ENCODE measurements at regions not wholly inside any gene's neighbourhood (a gene's known extent, or its start where the extent isn't known, plus 50 kb on each side); places are given as distances from the start of the nearest gene placed in this dataset.
A peak's percentile ranks its signal among the peaks of the same experiment; 100 is the strongest.

GRCh38 chr5:167030500-167031120, 1260.8 kb upstream of the WWC1 start:
- no peak overlapping the region for H3K4me3 ChIP-seq (ENCODE audit: low read depth, low read length, poor library complexity, severe bottlenecking)
- H3K36me3 ChIP-seq (ENCODE audit: insufficient read depth, low read length) = no peaks in the 10 kb centered on the region
- no peak overlapping the region for H3K9ac ChIP-seq (ENCODE audit: low read length)
- no peaks in the 10 kb centered on the region for H3F3A ChIP-seq (ENCODE audit: insufficient read depth, low read length)
- no peak overlapping the region for H2AFZ ChIP-seq (ENCODE audit: low read length)
- H3K9me2 ChIP-seq (ENCODE audit: low read depth, low read length) = no peaks in the 10 kb centered on the region
- no peaks in the 10 kb centered on the region for H3K79me2 ChIP-seq (ENCODE audit: insufficient read depth, low read length)
- TF ChIP-seq EZH2 (IDR thresholded peaks at IDR 0.05; ENCODE audit: borderline replicate concordance, low read length) (no peak), CTCF (IDR thresholded peaks at IDR 0.05; ENCODE audit: low read length) (peak; percentile 34)
- no peaks in the 10 kb centered on the region for H4K20me1 ChIP-seq (ENCODE audit: insufficient read depth, low read length)
- H3K4me1 ChIP-seq (ENCODE audit: insufficient read depth, low read length, severe bottlenecking) = no peaks in the 10 kb centered on the region
- no peaks in the 10 kb centered on the region for H3K27me3 ChIP-seq (ENCODE audit: insufficient read depth, low read length)
- no peaks in the 10 kb centered on the region for H3K9me3 ChIP-seq (ENCODE audit: low read length)
- H3K4me2 ChIP-seq (ENCODE audit: low read length) = no peak overlapping the region
- no peak overlapping the region for H3K27ac ChIP-seq (ENCODE audit: low read depth, low read length, poor library complexity, severe bottlenecking)

DNA sequence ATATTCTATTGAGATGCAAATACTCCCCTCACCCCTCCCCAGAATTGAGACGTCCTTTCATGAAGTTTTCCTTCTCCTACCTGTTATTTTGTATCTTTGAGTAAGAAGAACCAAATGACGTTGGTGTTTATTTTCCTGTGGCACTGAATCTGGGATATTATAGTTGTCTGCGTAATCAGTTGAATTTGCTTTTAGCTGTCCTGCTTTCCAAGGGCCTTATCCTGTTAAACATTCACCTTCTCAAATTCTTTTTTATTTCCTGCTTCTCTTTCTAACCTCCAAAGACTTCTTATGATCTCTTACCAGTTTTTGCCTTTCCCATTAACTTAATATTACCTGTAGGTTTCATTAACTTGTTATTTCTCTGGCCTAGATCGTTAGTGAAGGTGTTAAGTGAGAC, 1254.9 kb upstream of the WWC1 start:
- H3K4me1 ChIP-seq (ENCODE audit: insufficient read depth, low read length, severe bottlenecking) = no peaks in the 10 kb centered on the region
- no peak for TF ChIP-seq CTCF (IDR thresholded peaks at IDR 0.05; ENCODE audit: low read length)
- TF ChIP-seq EZH2 (IDR thresholded peaks at IDR 0.05; ENCODE audit: borderline replicate concordance, low read length) = no peak
- H3K36me3 ChIP-seq (ENCODE audit: insufficient read depth, low read length) = no peaks in the 10 kb centered on the region
- no peaks in the 10 kb centered on the region for H3K9me2 ChIP-seq (ENCODE audit: low read depth, low read length)
- no peaks in the 10 kb centered on the region for H4K20me1 ChIP-seq (ENCODE audit: insufficient read depth, low read length)
- no peak overlapping the region for H3K4me3 ChIP-seq (ENCODE audit: low read depth, low read length, poor library complexity, severe bottlenecking)
- no peak overlapping the region for H3K4me2 ChIP-seq (ENCODE audit: low read length)
- H3F3A ChIP-seq (ENCODE audit: insufficient read depth, low read length) = no peaks in the 10 kb centered on the region
- H3K27ac ChIP-seq (ENCODE audit: low read depth, low read length, poor library complexity, severe bottlenecking) = no peak overlapping the region
- no peaks in the 10 kb centered on the region for H3K79me2 ChIP-seq (ENCODE audit: insufficient read depth, low read length)
- no peak overlapping the region for H3K9ac ChIP-seq (ENCODE audit: low read length)
- H2AFZ ChIP-seq (ENCODE audit: low read length) = no peak overlapping the region
- no peaks in the 10 kb centered on the region for H3K27me3 ChIP-seq (ENCODE audit: insufficient read depth, low read length)
- H3K9me3 ChIP-seq (ENCODE audit: low read length) = no peaks in the 10 kb centered on the region

- no peak overlapping the region for H3K9ac ChIP-seq (ENCODE audit: low read length)
- H3K9me2 ChIP-seq (ENCODE audit: low read depth, low read length) = no peaks in the 10 kb centered on the region
- no peaks in the 10 kb centered on the region for H3K27me3 ChIP-seq (ENCODE audit: insufficient read depth, low read length)
- no peaks in the 10 kb centered on the region for H3K79me2 ChIP-seq (ENCODE audit: insufficient read depth, low read length)
- H3K27ac ChIP-seq (ENCODE audit: low read depth, low read length, poor library complexity, severe bottlenecking) = no peak overlapping the region
- H4K20me1 ChIP-seq (ENCODE audit: insufficient read depth, low read length) = no peaks in the 10 kb centered on the region
- H3K4me2 ChIP-seq (ENCODE audit: low read length) = no peak overlapping the region
- H3K4me3 ChIP-seq (ENCODE audit: low read depth, low read length, poor library complexity, severe bottlenecking) = no peak overlapping the region
- no peaks in the 10 kb centered on the region for H3F3A ChIP-seq (ENCODE audit: insufficient read depth, low read length)
- no peak overlapping the region for H2AFZ ChIP-seq (ENCODE audit: low read length)
- no peaks in the 10 kb centered on the region for H3K9me3 ChIP-seq (ENCODE audit: low read length)
- no peaks in the 10 kb centered on the region for H3K4me1 ChIP-seq (ENCODE audit: insufficient read depth, low read length, severe bottlenecking)
- no peaks in the 10 kb centered on the region for H3K36me3 ChIP-seq (ENCODE audit: insufficient read depth, low read length)
- TF ChIP-seq CTCF (IDR thresholded peaks at IDR 0.05; ENCODE audit: low read length) = peak; percentile 68
- TF ChIP-seq EZH2 (IDR thresholded peaks at IDR 0.05; ENCODE audit: borderline replicate concordance, low read length) = no peak
Measured at GRCh38 chr5:167049043-167049663, 1242.3 kb upstream of the WWC1 start.
